GM20431 (cell line): ENCODE measurements at regions not wholly inside any gene's neighbourhood (a gene's known extent, or its start where the extent isn't known, plus 50 kb on each side); places are given as distances from the start of the nearest gene placed in this dataset.

Experiments
- in situ Hi-C: fragments of 300-500 bp; cut with MseI, MboI; formaldehyde crosslinking; loops from one replicate; pipeline ENCODE4 v1.15.0; 2020; ENCODE audit warnings: low sequenced_read_pairs; ENCODE audit not compliant: unreplicated experiment

DNA sequence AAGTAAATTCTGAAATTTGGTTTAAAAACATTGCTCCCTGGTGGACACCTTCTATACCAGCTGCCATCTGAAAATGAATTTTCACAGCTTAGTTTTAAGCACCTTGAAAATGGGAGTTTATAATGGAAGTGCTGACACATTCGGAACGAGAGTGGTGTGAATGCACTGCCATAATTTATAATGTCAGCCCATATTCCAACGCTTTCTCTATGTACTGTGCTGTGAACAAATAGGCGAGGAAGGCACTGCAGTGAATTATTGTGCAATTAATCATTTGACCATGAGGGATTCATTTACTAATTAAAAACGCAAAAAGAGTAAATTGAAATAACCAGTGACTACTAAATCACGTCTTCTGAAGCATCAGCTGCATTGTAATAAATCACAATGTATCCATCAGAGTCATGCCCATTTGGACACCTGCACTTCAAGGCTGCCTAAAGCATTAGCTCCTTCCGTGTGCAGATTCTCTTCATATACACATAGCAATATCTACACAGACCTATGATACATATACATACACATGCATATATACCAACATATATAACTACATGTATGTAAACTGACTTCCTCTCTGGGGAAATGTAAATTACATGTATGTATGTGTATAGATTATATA lies 699.8 kb downstream of the GALR1 start:
- in situ Hi-C loops, result no loop called here

DNA sequence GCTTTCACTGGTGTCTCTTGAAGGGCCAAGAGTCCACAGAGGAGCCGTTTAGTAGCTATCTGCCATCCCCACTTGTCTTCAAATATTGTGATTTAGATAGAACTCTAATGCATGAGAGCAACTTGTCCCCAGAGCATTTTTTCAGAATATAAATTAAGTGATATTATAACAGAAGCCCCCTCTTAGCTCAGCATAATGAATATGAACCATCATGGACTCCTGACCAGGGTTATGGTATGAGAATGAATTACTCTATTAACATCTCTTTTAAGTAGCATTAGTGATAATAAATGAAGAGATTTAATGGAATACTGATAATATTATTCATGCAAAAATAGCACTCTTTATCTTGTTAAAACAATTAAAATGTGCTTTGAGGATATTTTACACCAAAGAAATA lies 709.6 kb downstream of the GALR1 start:
- in situ Hi-C loops, result no loop called here

DNA sequence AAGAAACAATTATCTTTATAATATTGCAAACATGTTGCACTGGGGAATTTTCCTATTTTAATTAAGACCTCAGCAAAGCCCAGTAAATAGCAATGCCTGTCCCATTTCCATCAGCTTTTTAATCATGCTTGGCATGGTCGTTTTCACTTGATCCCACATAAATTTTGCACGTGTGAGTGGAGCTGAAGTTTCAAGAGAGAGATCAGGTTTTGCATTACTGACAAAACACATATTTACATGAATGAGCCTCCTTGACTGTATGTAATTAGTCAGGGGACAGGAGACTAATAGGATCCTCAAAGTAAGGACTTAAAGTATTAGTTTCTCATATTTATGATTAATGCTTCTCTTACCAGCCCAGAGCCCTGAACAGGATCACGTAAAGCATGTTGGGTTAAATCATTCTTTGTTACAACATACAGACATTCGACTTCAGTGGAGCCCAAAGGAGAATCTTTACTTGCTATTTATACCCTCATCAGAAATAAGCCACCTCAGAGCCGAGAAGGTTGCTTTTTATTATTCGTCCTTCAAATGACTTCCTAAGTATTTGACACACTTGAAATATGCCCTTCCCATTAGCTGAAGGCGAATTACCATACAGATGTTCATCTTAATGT lies 711.3 kb downstream of the GALR1 start:
- in situ Hi-C loops, result no loop called here

DNA sequence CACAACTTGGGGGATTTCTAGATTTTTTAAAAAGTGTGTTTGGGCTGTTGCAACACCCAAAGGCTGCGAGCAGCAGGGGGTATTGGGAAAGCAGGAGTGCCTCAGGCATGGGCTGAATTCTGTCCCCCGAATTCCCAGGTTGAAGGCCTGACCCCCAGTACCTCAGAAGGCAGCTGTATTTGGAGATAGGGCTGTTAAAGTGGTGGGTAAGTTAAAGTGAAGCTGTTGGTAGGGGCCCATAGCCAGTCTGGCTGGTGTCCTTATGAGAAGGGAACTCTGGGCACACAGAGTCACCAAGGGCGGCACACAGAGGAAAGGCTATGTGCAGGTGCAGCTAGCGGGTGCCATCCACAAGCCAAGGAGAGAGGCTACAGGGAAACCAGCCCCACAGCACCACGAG lies 717.4 kb downstream of the GALR1 start:
- in situ Hi-C loops, result no loop called here

DNA sequence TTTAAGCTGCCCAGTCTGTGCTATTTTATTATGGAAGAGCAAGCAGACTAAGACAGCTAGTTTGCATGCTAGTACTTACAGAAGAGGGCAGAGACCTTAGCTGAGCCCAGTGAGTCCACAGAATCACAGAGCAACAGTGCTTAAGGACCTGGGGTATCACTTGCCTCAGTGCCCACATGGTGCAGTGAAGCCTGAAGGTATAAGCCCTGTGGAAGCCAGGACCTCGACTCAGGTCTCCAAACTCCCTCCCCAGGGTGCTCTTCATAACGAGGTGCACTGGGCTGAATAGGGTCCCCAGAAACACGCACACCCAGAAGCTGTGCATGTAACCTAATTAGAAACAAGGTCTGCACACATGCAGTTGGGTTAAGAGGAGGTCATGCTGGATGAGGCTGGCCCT lies 718.1 kb downstream of the GALR1 start:
- in situ Hi-C loops, result no loop called here

DNA sequence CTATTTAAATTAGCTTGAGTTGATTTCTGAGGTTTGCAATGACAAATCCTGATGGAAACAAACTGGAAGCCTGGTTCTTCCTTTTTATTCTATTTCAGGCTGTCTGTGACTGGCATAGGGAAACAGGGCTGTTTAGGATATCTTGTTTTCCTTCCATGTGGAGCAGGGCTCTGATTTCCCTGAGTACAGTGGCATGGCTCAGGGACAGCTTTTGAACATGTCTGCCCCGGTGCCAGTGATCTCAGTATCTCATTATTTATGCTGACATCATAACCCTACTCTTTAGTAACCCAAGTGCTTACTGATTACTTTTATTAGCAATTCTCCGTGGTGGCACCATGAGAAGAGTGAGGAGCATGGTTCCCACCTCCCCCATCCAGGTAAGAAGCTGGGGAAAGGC lies 720.3 kb downstream of the GALR1 start:
- in situ Hi-C loops, result no loop called here

DNA sequence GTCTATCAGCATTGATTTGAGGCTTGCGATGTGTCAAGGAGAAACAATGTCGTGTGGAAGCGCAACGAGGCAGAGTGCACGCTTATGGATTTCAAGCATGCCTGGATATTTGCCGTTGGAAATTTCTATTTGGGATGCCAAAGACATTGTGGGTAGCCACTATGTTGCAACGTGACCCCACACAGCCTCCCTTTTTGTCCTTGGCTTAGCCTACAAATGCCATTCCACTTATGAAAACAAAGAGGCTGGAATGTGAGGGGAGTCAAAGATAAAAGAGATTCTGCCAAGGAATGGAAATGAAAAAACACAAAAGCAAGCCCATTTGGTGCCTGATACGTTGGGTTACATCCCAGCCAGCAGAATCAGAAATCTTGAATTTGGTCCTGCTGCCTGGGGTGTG lies 721.2 kb downstream of the GALR1 start:
- in situ Hi-C loops, result no loop called here

DNA sequence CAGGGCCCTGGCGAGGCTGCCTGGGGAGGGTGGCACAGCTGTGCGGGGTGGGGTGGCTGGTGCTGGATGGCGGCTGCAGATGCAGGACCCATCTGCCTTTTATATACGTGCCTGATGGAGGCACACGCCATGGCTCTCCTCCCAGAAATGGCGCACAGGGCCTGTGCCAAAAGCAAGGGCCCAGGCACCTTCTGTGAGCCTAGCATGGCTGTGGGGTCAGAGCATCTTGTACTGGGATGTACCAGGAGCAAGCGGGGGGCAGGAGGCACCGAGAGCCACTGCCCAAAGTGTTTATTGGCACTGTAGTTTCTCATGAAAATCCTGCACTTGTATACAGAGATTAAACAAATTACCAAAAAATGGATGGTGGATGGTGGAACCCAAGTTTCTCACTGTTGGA lies 724.1 kb downstream of the GALR1 start:
- in situ Hi-C loops, result no loop called here

DNA sequence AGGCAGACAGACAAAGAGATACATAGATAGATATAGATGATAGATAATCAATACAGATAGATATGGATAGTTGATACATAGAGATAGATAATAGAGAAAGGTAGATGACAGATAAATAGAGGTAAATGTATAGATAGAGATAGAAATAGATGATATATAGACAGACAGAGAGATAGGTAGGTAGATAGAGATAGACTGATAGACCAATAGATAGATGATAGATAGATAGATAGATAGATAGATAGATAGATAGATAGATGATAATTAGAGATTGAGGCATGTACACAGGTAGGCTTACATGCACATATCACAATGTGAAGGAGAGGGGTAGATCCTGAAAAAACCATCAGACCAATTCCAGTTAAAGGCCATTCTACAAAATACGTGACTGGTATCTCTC lies 724.7 kb downstream of the GALR1 start:
- in situ Hi-C loops, result no loop called here

DNA sequence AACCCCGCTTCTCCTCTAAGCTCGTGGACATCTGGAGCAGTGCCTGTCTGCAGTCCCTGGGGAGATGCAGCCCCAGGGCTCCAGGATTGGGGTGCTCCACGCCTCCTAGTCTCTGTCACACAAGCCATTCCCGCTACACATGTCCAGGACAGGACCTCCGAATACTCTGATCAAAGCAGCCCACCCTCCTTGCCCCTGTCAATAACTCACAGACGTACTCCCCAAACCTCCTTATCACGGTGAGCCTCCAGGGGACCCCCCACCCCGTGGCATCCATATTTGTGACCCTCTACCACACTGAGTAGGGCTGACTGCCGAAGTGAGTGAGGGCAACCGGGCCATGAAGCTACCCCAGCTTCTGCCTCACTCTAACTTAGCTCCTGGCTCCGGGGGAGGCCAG lies 727.7 kb downstream of the GALR1 start:
- in situ Hi-C loops, result no loop called here

DNA sequence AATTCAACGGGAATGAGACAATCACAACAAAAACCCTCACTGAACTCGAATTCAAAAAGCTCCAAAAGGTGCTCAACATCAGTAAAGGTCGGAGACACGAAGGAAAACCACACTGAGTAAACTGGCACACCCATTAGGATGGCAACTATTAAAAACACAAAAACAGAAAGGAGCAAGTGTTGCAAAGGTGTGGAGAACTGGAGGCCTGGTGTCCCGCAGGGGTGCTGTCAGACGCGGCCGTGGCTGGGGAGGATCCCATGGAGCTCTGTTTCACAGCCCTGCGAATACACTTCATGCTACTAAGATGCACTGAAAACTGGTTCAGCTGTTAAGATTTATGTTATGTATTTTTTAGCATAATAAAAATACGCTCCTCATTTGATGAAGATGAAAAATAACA lies 730.6 kb downstream of the GALR1 start:
- in situ Hi-C loops, result no loop called here

DNA sequence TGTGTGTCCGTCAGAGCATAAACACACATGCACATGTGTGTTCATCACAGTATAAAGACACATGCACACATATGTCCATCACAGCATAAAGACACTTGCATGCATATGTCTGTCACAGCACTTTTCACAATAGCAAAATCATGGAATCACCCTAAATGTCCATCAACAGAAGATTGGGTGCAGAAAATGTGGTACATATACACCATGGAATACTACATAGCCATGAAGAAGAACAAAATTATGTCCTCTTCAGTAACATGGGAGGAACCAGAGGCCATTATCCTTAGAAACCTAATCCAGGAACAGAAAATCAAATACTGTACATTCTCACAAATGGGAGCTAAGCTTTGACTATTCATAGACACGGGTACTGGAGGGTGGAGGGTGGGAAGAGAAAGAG lies 732.2 kb downstream of the GALR1 start:
- in situ Hi-C loops, result no loop called here

DNA sequence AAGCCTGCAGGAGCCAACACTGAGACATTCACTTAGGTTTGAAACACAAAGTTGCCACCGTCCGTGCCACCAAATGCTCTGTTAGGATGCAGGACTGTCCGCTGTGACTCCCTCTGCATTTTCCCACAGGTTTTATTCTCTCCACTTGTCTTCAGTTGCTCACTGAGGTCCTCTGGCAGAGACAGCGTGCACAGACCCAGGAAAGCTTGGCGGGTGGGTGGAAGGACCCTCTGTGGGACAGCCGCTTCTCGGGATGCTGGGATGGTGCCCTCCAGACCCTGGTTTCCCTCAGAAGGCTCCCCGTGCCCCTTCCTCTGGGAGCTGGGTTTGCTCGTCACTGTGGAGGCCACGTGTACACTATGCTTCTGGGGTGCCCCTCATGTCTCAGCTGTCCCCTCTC lies 733.6 kb downstream of the GALR1 start:
- in situ Hi-C loops, result no loop called here

DNA sequence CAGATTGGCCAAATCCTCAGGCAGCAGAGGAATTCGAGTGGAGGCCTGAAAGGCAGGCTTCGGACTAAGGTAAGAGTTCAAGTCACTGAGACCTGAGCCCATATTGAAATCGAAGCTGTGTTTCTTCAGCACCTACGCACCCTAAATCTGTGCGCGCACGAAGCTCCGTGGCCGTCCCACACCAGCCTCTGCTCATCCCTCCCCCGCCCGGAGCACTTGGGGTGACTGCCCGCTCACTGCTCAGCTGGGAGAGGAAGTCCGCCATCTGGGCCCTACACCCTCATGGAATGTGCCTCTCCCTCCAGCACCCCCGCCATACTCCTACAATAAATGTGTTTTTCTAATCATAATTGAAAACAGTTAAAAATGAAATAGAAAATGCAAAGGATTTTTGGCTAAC lies 734.5 kb downstream of the GALR1 start:
- in situ Hi-C loops, result no loop called here

DNA sequence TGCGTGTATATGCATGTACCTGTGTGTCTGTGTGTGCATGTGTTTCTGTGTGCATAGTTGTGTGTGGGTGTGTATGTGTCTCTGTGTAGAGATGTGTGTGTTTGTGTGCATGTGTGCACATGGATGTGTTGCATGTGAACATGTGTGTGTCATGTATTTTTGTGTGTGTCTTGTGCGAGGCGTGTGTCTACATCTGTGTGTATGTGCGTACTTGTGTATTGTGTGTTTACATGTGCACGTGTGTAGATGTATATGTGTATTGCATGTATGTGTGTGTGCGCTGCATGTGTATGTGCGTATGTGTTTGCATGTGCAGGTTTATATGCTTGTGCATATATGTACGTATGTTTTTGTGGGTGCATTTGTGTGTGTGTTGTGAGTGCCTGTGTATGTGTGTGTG lies 735.2 kb downstream of the GALR1 start:
- in situ Hi-C loops, result no loop called here

DNA sequence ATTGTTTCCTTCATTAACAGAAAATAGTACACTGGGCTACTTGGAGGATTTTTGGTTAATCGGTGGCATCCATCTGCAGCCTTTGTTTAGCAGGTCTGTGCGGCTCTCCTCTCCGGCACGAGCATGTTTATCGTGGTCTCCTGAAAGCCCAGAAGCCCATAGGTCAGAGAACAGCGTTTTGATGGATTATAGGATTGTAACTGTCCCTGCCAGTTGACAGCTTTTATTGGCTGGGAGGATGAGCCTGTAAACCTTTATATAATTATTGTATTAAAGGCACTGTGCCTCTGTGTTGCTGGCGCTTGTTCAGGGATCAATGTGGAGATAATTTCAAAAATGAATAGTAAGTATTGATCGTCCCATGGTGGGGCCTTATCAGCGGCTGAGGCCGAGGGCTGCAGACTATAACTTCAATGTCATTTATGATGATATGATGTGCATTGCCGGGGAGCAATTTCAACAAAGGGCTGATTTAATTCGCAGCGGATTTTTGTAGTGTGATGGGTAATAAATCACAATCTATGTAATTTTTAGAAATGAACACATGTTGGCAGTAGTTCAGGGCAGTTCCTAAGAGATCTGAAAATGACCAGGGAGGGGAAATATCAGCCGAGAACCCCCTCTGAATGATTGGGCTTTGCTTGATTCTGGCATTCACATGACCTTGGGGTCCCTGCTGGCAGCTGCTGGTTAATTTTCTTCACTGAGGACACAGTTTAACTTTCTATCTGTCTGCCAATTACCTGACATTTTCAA lies 736.1 kb downstream of the GALR1 start:
- in situ Hi-C loops, result no loop called here

DNA sequence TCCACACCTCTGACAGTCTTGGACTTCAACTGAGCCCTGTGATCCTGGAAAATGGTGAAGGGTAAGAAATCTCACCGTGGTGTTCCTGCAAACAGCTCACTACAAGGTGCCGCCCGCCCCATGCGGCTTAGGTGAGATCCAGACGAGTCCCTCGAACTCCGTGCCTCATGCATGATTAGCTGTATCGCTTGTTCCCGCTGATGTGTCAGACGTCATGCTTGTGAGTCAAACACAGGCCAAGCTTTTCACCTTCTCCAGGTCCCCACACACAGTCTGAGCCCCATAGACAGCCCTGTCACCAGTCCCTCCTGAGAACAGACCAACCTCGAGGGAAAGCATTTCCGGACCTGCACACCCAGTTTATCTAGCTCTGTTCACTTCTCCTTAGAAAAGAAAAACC lies 740.5 kb downstream of the GALR1 start:
- in situ Hi-C loops, result no loop called here

DNA sequence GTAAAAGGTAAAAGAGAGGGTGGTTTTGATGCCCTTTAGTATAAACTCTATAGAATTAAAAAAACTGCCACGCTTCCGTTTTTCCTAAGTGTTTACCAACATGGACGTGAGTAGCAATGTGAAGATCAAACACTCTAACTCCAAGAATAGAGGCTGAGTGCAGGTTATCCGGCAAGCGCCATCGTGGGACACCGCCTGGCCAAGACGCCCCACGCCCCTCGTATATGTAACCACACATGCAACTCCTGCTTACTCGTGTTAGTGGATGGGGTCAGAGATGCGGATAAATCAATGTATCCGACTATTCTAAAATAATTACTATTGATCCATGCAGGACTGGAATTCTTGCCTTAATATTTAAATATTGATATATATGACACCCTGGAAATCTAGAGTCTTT lies 741.3 kb downstream of the GALR1 start:
- in situ Hi-C loops, result no loop called here

DNA sequence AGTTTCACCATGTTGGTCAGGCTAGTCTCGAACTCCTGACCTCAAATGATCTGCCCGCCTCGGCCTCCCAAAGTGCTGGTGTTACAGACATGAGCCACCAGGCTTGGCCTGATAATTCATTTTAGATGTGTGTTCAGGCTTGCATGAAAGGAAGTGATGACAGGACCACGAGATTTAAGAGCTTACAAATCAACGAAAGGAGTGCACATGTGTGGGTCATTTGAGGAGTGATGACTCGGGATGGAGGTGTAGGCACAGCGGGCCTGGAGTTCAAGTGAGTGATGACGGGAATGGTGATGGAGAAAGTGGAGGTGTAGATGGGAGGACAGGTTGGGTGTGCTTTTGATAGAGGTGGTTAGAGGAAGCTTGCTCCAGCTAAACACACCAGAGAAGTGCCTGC lies 742.4 kb downstream of the GALR1 start:
- in situ Hi-C loops, result no loop called here

DNA sequence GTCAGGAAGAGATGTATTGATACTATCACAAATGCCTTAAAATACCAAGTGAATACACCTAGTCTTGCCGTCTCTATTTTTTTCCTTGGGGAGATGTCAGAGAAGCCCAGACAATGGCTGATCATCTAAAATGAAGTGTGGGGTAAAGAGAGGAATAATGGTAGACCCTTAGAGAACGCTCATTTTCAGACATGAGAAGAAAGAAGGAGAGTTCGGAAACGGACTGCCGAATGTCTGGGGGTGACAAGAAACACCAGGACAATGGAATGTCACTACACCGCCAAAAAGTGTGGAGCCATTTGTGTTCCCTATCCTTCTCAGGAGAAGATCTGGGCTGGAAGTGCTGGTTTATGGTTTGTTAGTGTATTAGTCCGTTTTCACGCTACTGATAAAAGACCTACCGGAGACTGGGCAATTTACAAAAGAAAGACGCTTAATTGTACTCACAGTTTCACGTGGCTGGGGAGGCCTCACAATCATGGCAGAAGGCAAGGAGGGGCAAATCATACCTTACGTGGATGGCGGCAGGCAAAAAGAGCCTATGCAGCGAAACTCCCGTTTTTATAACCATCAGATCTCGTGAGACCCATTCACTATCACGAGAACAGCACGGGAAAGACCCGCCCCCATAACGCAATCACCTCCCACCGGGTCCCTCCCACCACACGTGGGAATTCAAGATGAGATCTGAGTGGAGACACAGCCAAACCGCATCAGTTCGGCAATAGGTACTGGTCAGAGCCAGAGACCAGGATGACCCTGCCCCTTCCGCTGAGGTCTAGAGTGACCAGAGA lies 743.7 kb downstream of the GALR1 start:
- in situ Hi-C loops, result no loop called here

DNA sequence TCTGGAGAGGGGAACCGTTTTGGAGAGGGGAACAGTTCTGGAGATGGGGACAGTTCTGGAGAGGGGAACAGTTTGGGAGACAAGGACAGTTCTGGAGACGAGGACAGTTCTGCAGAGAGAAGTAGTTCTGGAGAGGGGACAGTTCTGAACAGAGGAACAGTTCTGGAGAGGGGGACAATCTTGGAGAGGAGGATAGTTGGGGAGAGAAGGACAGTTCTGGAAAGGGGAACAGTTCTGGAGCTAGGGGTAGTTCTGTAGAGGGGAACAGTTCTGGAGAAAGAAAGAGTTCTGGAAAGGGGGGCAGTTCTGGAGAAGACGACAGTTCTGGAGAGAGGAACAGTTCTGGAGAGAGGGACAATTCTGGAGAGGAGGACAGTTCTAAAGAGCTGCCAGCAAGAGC lies 745.9 kb downstream of the GALR1 start:
- in situ Hi-C loops, result no loop called here
